GM12878 (cell line): ENCODE measurements at regions not wholly inside any gene's neighbourhood (a gene's known extent, or its start where the extent isn't known, plus 50 kb on each side); places are given as distances from the start of the nearest gene placed in this dataset.
A peak's percentile ranks its signal among the peaks of the same experiment; 100 is the strongest.

Source experiments
- ATAC-seq: fragments of 200-7000 bp; cut with Tn5 transposase; 3 replicates; pipeline ENCODE4 v1.9.1; 2020; ENCODE audit warnings: mild to moderate bottlenecking, moderate library complexity
- BruUV-seq: library from RNA; stranded (reverse); fragments of 400-500 nt; replicated peaks from 2 replicates; lab custom pipeline; 2021; lab: Mats Ljungman, UMichigan
- CTCF ChIA-PET: fragments of 300-600 bp; sonication (Branson Sonifier 250); formaldehyde crosslinking; extraction: SDS; loops from one replicate; lab custom pipeline; 2021; ENCODE audit warnings: inconsistent platforms; lab: Yijun Ruan, JAX
- POLR2A ChIA-PET: fragments of 350-600 bp; formaldehyde crosslinking; extraction: SDS; loops from one replicate; lab custom pipeline; 2021; ENCODE audit warnings: inconsistent platforms; lab: Charles Lee
- RAD21 ChIA-PET: fragments of 300-600 bp; sonication (Branson Sonifier 250); formaldehyde crosslinking; loops from one replicate; lab custom pipeline; 2023; ENCODE audit warnings: antibody characterized with exemption; ENCODE audit not compliant: unreplicated experiment; lab: Charles Lee
- SMC1A ChIA-PET: fragments of 300-600 bp; sonication (Branson Sonifier 250); formaldehyde crosslinking; loops from one replicate; lab custom pipeline; 2023; ENCODE audit not compliant: unreplicated experiment, uncharacterized antibody; lab: Charles Lee
- DNase-seq: peaks from one replicate; pipeline ENCODE4 v3.0.0-alpha.2; 2011; ENCODE audit warnings: low read depth, low spot score
- FAIRE-seq: peaks from 3 replicates; lab custom pipeline; 2011; peaks lifted over from hg19 to GRCh38; lab: Jason Lieb, UNC
- H2AFZ ChIP-seq: 2 replicates; pipeline ENCODE4 v1.6.0; 2011; ENCODE audit warnings: low read depth, low read length, control low read depth; ENCODE audit not compliant: control insufficient read depth
- H3K27ac ChIP-seq: 2 replicates; pipeline ENCODE4 v1.5.1; 2011; ENCODE audit warnings: control low read depth; ENCODE audit not compliant: control insufficient read depth, insufficient read depth
- H3K27me3 ChIP-seq, 2 experiments: replicated peaks in 1 of 2; 2 replicates each; pipeline versions ENCODE4 v1.6.0 to v1.6.1; 2011; ENCODE audit warnings: low read length in 1 of 2; ENCODE audit not compliant: control insufficient read depth in 2 of 2, insufficient read depth in 2 of 2
- H3K36me3 ChIP-seq, 2 experiments: 2 replicates each; pipeline ENCODE4 v1.5.1; 2011; ENCODE audit warnings: low read length in 1 of 2; ENCODE audit not compliant: control insufficient read depth in 2 of 2, insufficient read depth in 2 of 2
- H3K4me1 ChIP-seq: 2 replicates; pipeline ENCODE4 v1.6.1; 2011; ENCODE audit warnings: mild to moderate bottlenecking, low read length, moderate library complexity, mixed read lengths; ENCODE audit not compliant: control insufficient read depth, insufficient read depth
- H3K4me2 ChIP-seq: 2 replicates; pipeline ENCODE4 v1.6.0; 2011; ENCODE audit warnings: control low read depth; ENCODE audit not compliant: control insufficient read depth, insufficient read depth
- H3K4me3 ChIP-seq: fragments of 200-600 bp; sonication (generic); 2 replicates; pipeline ENCODE4 v1.5.1; 2016
- H3K79me2 ChIP-seq: 2 replicates; pipeline ENCODE4 v1.6.0; 2011; ENCODE audit warnings: low read length; ENCODE audit not compliant: control insufficient read depth, insufficient read depth
- H3K9ac ChIP-seq: 2 replicates; pipeline ENCODE4 v1.8.0; 2011; ENCODE audit warnings: low read length, control low read depth, mixed read lengths; ENCODE audit not compliant: control insufficient read depth, insufficient read depth
- H3K9me3 ChIP-seq: replicated peaks from 3 replicates; pipeline ENCODE4 v1.5.1; 2011; ENCODE audit warnings: mild to moderate bottlenecking, low read length; ENCODE audit not compliant: control insufficient read depth, insufficient read depth
- H4K20me1 ChIP-seq: 2 replicates; pipeline ENCODE4 v1.6.0; 2011; ENCODE audit not compliant: control insufficient read depth, insufficient read depth
- CHD4 ChIP-seq: fragments of 200-600 bp; sonication (generic); IDR thresholded peaks from 2 replicates; pipeline ENCODE4 v1.6.1; 2016; ENCODE audit warnings: mild to moderate bottlenecking
- EZH2 ChIP-seq: IDR thresholded peaks from 2 replicates; pipeline ENCODE4 v1.6.1; 2012; ENCODE audit warnings: low read depth, mild to moderate bottlenecking, control low read depth, inconsistent platforms, low read length, borderline replicate concordance; ENCODE audit not compliant: control insufficient read depth
- HCFC1 ChIP-seq: fragments of 150-350 bp; IDR thresholded peaks from 2 replicates; pipeline ENCODE4 v1.6.1; 2014; ENCODE audit warnings: low read length
- MTA3 ChIP-seq: IDR thresholded peaks from 2 replicates; pipeline ENCODE4 v1.6.1; 2012; ENCODE audit warnings: low read length, inconsistent platforms, borderline replicate concordance
- WGBS: methylation state at CpG from one replicate; pipeline ENCODE4 v1.1.6; 2016; ENCODE audit warnings: low lambda C conversion rate; ENCODE audit not compliant: insufficient replicate concordance, insufficient coverage; ENCODE audit errors: missing lambda C conversion rate; 5-methylcytosine and 5-hydroxymethylcytosine counted together
- in situ Hi-C: fragments of 300-500 bp; cut with MboI; formaldehyde crosslinking; loops from 9 replicates; pipeline ENCODE4 v1.14.3; 2018; ENCODE audit warnings: mixed read lengths
- intact Hi-C: fragments of 100-400 bp; cut with micrococcal nuclease; formaldehyde crosslinking; loops from one replicate; pipeline ENCODE4 v1.14.2; 2022; ENCODE audit not compliant: unreplicated experiment
- TF ChIP-seq, protein P1 (sequence below): fragments of 450-650 bp; IDR thresholded peaks from 2 replicates; pipeline ENCODE4 v1.6.1; 2016; ENCODE audit warnings: mild to moderate bottlenecking
- TF ChIP-seq, protein P2 (sequence below): fragments of 450-650 bp; IDR thresholded peaks from 2 replicates; pipeline ENCODE4 v1.6.1; 2018; ENCODE audit warnings: borderline replicate concordance, mild to moderate bottlenecking; ENCODE audit not compliant: partially characterized antibody

DNA sequence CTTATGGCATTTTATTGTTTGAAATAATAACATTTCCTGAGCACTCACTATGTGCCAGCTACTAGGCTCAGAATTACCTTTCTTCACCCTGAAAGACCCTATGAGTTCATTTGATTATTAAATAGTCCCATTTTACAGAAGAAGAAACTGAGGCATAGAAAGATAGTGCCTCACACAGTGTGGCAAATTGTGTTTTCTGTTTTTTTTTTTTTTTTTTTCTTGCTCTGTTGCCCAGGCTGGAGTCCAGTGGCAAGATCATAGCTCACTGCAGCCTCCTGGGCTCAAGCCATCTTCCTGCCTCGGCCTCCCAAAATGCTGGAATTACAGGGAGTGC, 59.7 kb upstream of the PTPN1 start:
- Histone ChIP-seq H3K79me2 (no peaks in the 10 kb centered on the region), H3K4me2 (peak overlapping the region; percentile 78), H3K9ac (no peak overlapping the region), H2AFZ (no peak overlapping the region), H3K27ac (peak overlapping the region; percentile 11; the same call in 1 of the 2 replicates), H3K4me3 (0 out of 2 replicates have a peak overlapping the region, but pooled peaks have one; percentile 57), H4K20me1 (no peaks in the 10 kb centered on the region), H3K27me3 (no peaks in the 10 kb centered on the region; a peak in 1 of 4 replicates), H3K36me3 (no peaks in the 10 kb centered on the region), H3K4me1 (peaks cover 23% of the 10 kb centered on the region), H3K9me3 (no peaks in the 10 kb centered on the region; the same call in 2 of the 3 replicates)
- in situ Hi-C loops: no loop called here
- WGBS: 93% methylated on average over 1 of the region's 1 CpG
- intact Hi-C loops: loop anchor here (2.0 to 5.0 kb wide), 2 partner anchors 68 to 112 kb away; no protein-coding TSS in a partner anchor
- DNase-seq (no peak), FAIRE-seq (no peak), ATAC-seq (no peak; the same call in 2 of the 3 replicates)
- POLR2A ChIA-PET: interaction anchor here (0.6 kb wide), 1 partner anchor 245 kb away, joined by 4 read pairs; no protein-coding TSS in a partner anchor
- no TSS peak for BruUV-seq
- RAD21 ChIA-PET: interaction anchor here (1.1 to 2.5 kb wide), 2 partner anchors 14 to 268 kb away, joined by 4 to 9 read pairs; no protein-coding TSS in a partner anchor
- CTCF ChIA-PET: interaction anchor here (1.2 kb wide), 1 partner anchor 14 kb away, joined by 3 read pairs; no protein-coding TSS in a partner anchor
- TF ChIP-seq EZH2: no peak
- TF ChIP-seq CHD4: peak; percentile 69; the same call in 1 of the 2 replicates
- SMC1A ChIA-PET: interaction anchor here (0.7 kb wide), 1 partner anchor 120 kb away, joined by 3 read pairs; no protein-coding TSS in a partner anchor

DNA sequence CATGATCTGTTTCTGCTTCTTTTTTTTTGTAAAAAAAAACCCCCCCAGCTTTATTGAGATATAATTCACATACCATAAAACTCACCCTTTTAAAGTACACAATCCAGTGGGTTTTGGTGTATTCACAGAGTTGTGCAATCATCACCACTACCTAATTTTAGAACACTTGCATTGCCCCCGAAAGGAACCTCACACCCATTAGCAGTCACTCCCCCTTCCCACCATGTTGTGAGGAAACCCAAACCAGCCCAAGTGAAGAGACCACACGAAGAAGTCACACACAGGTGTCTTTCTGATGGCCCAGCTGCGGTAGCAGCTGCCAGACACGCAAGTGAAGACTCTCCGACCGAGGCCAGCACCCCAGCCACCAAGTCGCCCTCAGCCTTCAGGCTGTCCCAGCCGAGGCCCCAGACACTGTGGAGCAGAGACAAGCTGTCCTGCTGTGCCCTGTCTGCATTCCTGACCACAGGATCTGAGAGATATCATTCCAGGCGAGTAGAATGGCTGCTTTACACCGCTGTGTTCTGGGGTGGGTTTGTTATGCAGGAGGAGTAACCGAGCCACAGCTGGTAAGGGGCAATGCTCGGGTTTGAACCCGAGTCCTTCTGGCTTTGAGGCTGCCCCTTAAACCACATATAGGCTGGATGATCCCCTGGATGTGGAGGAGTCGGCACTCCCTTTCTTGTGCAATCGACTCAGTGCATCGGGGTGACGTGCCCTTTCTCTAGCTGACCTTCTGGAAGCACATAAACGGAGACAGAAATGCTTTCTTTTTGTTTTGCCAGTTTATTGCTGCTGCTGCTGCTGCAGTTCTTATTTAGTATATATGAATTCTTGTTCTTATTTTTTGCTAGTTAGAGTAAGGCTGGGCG, 59.1 kb upstream of the PTPN1 start:
- Histone ChIP-seq H3K9ac (no peak overlapping the region), H3K4me2 (peak overlapping the region; percentile 78), H3K4me3 (peak overlapping the region; percentile 57), H2AFZ (no peak overlapping the region), H3K79me2 (no peaks in the 10 kb centered on the region), H3K4me1 (peaks cover 21% of the 10 kb centered on the region), H3K27ac (peak overlapping the region; percentile 11; the same call in 1 of the 2 replicates), H3K9me3 (no peaks in the 10 kb centered on the region; the same call in 2 of the 3 replicates), H4K20me1 (no peaks in the 10 kb centered on the region), H3K36me3 (no peaks in the 10 kb centered on the region), H3K27me3 (no peaks in the 10 kb centered on the region; a peak in 1 of 4 replicates)
- ATAC-seq (peak; percentile 87), FAIRE-seq (peak; percentile 96), DNase-seq (peak; percentile 68)
- ChIA-PET CTCF (interaction anchor here (0.6 to 1.2 kb wide), 2 partner anchors 13 kb away, joined by 3 to 4 read pairs; no protein-coding TSS in a partner anchor), RAD21 (interaction anchor here (1.1 to 2.5 kb wide), 2 partner anchors 13 to 269 kb away, joined by 4 to 9 read pairs; no protein-coding TSS in a partner anchor), POLR2A (interaction anchor here (0.6 kb wide), 1 partner anchor 245 kb away, joined by 4 read pairs; no protein-coding TSS in a partner anchor), SMC1A (no interaction called here)
- no TSS peak for BruUV-seq
- WGBS: 8% methylated on average over 19 of the region's 19 CpGs
- intact Hi-C loops: loop anchor here (2.0 to 5.0 kb wide), 2 partner anchors 69 to 112 kb away; no protein-coding TSS in a partner anchor
- in situ Hi-C loops: no loop called here
- TF ChIP-seq, protein P1, sequence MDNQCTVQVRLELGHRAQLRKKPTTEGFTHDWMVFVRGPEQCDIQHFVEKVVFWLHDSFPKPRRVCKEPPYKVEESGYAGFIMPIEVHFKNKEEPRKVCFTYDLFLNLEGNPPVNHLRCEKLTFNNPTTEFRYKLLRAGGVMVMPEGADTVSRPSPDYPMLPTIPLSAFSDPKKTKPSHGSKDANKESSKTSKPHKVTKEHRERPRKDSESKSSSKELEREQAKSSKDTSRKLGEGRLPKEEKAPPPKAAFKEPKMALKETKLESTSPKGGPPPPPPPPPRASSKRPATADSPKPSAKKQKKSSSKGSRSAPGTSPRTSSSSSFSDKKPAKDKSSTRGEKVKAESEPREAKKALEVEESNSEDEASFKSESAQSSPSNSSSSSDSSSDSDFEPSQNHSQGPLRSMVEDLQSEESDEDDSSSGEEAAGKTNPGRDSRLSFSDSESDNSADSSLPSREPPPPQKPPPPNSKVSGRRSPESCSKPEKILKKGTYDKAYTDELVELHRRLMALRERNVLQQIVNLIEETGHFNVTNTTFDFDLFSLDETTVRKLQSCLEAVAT: no peak
- TF ChIP-seq, protein P2, sequence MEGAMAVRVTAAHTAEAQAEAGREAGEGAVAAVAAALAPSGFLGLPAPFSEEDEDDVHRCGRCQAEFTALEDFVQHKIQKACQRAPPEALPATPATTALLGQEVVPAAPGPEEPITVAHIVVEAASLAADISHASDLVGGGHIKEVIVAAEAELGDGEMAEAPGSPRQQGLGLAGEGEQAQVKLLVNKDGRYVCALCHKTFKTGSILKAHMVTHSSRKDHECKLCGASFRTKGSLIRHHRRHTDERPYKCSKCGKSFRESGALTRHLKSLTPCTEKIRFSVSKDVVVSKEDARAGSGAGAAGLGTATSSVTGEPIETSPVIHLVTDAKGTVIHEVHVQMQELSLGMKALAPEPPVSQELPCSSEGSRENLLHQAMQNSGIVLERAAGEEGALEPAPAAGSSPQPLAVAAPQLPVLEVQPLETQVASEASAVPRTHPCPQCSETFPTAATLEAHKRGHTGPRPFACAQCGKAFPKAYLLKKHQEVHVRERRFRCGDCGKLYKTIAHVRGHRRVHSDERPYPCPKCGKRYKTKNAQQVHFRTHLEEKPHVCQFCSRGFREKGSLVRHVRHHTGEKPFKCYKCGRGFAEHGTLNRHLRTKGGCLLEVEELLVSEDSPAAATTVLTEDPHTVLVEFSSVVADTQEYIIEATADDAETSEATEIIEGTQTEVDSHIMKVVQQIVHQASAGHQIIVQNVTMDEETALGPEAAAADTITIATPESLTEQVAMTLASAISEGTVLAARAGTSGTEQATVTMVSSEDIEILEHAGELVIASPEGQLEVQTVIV: no peak
- TF ChIP-seq MTA3 (no peak), HCFC1 (no peak)
